ENCODE measurements at regions not wholly inside any gene's neighbourhood (a gene's known extent, or its start where the extent isn't known, plus 50 kb on each side); places are given as distances from the start of the nearest gene placed in this dataset.

DNA sequence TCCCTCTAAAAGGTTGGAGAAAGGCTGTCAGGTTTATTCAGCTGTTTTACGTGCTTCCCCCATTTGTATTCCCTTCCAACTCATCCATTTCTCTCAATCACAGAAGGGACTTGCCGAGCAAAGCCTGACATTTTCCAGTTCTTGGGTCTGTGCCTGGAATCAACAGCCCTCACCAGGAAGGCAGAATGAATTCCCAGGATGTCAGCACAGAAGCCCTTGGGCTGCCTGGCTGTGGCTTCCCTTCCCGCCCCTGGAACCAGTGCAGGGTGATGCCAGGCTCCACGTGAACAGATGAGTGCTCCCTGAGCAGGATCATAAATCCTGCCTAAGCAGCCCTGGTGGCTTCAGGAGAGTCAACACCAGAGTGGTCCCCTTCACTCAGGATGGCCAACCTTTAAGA is 86.1 kb upstream of the CD83 start:
- DNase-seq, result no peak

GRCh38 chr6:14035071-14035847 is 82.3 kb upstream of the CD83 start:
- DNase-seq, result no peak

- no peak for DNase-seq
Observed at GRCh38 chr6:14035874-14036273, 81.7 kb upstream of the CD83 start.

DNA sequence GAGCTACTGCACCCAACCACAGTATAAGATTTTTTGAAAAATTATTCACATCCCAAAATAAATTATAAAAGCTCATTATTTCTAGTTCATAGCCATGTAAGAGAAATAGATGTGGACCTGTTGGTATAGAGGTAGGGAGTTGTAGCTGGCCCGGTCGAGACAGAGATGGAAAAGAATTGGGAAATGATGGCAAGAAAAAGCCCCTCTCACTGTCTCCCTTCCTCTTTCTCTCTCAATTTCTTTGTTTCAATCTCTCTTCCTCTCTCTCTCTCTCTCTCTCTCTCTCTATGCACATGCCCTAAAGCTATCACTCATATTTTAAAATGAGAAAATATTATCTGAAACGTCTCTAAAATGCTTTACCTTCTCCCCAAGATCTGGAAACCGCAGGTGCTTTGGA is 80.7 kb upstream of the CD83 start:
- no peak for DNase-seq

DNA sequence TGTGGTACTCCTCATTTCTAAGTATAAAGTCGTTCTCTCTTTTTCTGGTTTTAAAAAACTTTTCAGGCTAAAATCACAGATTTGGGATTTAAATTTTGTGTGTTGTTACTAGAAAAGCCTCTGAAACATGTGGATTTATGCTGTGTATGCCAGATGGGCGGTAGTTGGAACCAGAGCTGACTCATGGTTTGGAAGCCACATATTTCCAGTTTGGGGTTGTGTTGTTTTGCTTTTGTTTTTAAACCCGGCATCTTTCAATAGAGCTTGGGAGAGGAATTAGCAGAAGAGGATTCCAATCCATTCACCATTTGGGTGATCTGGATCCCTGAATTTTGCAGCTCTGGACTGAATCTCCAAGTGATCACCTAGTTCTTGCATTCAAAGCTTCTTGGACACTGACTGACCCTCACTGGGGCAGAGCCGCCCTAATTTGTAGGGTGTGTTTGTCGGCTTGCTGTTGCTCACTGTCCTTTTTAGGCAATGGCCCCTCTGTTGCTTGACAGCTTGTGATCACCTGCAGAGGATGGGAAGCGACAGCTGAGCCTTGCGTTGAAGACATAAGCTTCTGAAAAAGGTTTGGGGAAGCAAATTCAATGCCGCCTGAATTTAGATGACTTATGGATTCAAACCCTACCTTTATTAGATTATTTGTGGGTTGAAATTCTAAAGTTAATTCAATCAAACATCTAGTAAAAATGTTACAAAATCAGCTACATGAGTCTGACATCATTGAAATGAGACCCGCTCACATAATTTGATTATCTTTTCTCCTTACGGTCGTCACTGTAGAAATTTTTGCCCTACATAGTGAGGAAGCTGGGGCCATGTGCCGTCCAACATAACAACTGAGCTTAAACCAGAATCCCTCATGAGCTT is 79.9 kb upstream of the CD83 start:
- no peak for DNase-seq

- DNase-seq, result peak; percentile 72
Observed at GRCh38 chr6:14038467-14039437, 78.8 kb upstream of the CD83 start.

DNA sequence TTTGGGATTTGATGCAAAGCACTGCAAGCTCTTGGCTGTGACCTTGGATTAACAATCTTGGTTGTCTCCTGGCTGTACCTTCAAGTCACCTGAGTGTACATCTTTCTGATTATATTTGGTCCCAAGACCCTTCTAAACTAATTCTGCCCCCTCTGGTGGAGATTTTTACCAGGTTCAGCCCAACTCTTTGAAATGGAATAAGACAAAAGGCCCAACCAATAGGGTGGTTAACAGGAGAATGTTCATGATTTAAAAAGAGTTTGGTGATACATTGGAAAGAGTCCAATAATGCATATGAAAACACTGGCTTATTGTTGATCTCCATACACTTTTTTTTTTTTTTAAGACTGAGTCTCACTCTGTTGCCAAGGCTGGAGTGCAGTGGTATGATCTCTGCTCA is 77.5 kb upstream of the CD83 start:
- peak; percentile 16 for DNase-seq

GRCh38 chr6:14046476-14047068 is 71.0 kb upstream of the CD83 start:
- DNase-seq, result peak; percentile 83

DNA sequence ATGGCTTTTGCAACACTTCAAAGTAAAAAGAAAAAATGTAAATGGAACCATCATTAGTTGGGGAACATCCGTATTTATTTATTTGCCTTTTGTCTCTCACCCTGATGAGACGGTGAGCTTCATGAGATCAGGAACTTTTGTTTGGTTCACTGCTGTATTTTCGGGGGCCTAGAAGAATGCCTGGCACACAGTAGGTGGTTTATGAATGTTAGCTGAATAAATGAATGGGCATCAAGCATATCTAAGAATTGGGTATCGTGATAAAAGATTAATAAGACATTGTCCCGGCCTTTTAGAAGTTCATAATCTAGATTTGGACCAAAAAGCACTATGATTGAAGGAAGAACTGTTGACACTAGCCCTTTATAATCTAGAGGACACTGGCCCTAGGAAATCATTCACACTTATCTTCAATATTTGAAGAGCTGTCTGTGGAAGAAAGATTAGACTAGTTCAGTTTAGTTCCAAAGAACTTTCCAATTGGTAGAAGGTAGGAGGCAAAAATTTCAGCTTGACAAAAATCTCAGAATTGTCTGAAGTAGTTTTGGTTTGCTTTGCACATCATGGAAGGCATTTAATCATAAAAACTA is 70.3 kb upstream of the CD83 start:
- DNase-seq, result no peak

DNA sequence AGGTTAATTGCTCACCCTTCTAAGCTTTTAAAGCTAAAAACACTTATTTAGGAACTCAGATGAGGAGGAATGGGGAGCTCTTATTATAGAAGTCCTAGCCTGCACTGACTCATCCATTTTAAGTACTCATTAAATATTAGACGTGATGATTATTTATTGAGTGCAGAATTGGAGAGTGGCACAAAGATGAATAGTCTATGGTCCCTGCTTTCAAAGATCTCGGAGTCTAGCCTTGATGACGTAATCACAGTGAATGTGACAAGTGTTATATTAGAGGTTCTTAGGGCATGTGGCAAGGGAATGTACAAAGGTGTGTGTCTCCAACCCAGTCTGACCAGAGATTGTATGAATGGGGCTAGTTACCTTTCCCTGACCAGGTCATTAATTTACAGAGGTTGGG is 68.7 kb upstream of the CD83 start:
- no peak for DNase-seq

DNA sequence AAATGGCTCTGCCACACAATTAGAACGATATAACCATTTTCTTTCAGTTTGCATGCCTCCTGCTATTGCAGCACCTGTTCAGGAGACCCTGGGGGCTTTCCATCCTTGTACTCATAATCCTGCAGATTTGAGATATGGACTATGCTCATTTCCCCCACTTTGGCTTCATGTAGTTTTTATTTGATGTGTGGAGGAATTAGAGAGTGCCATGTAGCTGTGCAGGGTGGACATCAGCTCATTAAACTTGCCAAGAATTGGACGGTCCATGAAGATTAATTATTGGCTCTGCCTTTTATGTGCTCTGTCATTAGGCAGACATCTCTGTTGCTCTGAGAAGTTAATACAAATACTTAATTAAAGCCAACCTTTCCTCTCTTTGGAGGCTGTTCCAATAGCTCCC is 66.2 kb upstream of the CD83 start:
- peak; percentile 74 for DNase-seq

DNA sequence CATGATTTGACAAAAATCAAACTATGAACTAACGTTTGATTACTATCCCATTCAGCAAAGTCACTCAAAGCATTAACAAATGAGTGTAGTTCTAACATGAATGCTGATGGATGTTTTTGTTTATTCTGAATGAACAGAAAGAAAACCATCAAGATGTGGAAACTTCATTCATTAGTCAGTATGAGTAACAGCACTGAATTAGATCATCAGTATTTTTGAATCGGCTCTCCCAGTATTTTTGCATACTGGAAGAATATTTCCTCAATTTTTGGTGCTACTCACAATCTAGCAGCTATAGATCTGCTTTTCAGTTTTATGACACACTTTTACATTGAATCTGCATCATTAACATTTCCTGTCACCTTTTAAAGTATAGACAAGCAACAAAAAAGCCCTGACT is 63.8 kb upstream of the CD83 start:
- DNase-seq, result no peak

- peak; percentile 98 for DNase-seq
Observed at GRCh38 chr6:14055541-14055940, 62.0 kb upstream of the CD83 start.

GRCh38 chr6:14058029-14058695 is 59.4 kb upstream of the CD83 start:
- DNase-seq, result no peak

- no peak for DNase-seq
Observed at GRCh38 chr6:14058735-14059134, 58.8 kb upstream of the CD83 start.

- DNase-seq, result peak; percentile 92
Observed at GRCh38 chr6:14059791-14060436, 57.7 kb upstream of the CD83 start.

- no peak for DNase-seq
Observed at GRCh38 chr6:14060971-14061370, 56.6 kb upstream of the CD83 start.

DNA sequence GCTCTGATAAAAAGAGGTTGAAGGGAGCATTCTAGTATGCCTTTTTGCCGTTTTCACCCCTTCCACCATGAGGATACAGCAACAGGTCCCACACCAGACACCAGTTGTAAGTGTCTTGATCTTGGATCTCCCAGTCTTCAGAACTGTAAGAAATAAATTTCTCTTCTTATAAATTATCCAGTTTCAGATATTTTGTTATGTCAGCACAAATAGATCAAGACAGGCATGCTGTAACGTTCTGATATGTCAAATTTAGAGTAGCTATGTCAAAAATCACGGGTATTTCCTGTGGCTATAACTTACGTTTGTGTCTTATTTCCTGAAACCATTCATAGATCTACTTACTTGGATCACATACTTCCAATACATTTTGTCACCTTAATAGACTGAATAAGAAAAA is 55.9 kb upstream of the CD83 start:
- DNase-seq, result no peak

- DNase-seq, result no peak
Observed at GRCh38 chr6:14062345-14063029, 55.1 kb upstream of the CD83 start.

GRCh38 chr6:14063756-14064155 is 53.8 kb upstream of the CD83 start:
- DNase-seq, result no peak

GRCh38 chr6:14065350-14065749 is 52.2 kb upstream of the CD83 start:
- DNase-seq, result no peak
